Astrocyte (in vitro differentiated cells and primary cell): ENCODE measurements at regions not wholly inside any gene's neighbourhood (a gene's known extent, or its start where the extent isn't known, plus 50 kb on each side); places are given as distances from the start of the nearest gene placed in this dataset.

Experiments used
- DNase-seq: peaks from one replicate; pipeline ENCODE4 v3.0.0-alpha.2; 2010; ENCODE audit warnings: low read depth
- FAIRE-seq: peaks from 2 replicates; lab custom pipeline; 2011; peaks lifted over from hg19 to GRCh38; lab: Jason Lieb, UNC
- H2AFZ ChIP-seq: 2 replicates; pipeline ENCODE4 v1.6.0; 2012; ENCODE audit warnings: low read depth, low read length, inconsistent platforms
- H3K27ac ChIP-seq: 2 replicates; pipeline ENCODE4 v1.5.1; 2011; ENCODE audit warnings: low read depth, low read length, inconsistent platforms
- H3K27me3 ChIP-seq: 2 replicates; pipeline ENCODE4 v1.6.0; 2011; ENCODE audit warnings: low read length, inconsistent platforms; ENCODE audit not compliant: insufficient read depth
- H3K36me3 ChIP-seq: 2 replicates; pipeline ENCODE4 v1.5.1; 2011; ENCODE audit warnings: low read length, inconsistent platforms; ENCODE audit not compliant: insufficient read depth
- H3K4me1 ChIP-seq: 2 replicates; pipeline ENCODE4 v1.5.1; 2011; ENCODE audit warnings: low read length, inconsistent platforms; ENCODE audit not compliant: insufficient read depth
- H3K4me2 ChIP-seq: 2 replicates; pipeline ENCODE4 v1.6.0; 2012; ENCODE audit warnings: low read length, inconsistent platforms
- H3K4me3 ChIP-seq: 2 replicates; pipeline ENCODE4 v1.5.1; 2011; ENCODE audit warnings: low read depth, mild to moderate bottlenecking, low read length, inconsistent platforms; ENCODE audit not compliant: insufficient read depth
- H3K79me2 ChIP-seq: 2 replicates; pipeline ENCODE4 v1.6.0; 2012; ENCODE audit warnings: mild to moderate bottlenecking, low read length, inconsistent platforms; ENCODE audit not compliant: insufficient read depth
- H3K9ac ChIP-seq: 2 replicates; pipeline ENCODE4 v1.6.0; 2012; ENCODE audit warnings: mild to moderate bottlenecking, low read length, inconsistent platforms
- H3K9me3 ChIP-seq: 2 replicates; pipeline ENCODE4 v1.5.1; 2012; ENCODE audit warnings: low read depth, mild to moderate bottlenecking, low read length, inconsistent platforms; ENCODE audit not compliant: insufficient read depth
- H4K20me1 ChIP-seq: 2 replicates; pipeline ENCODE4 v1.6.0; 2012; ENCODE audit warnings: low read length, inconsistent platforms; ENCODE audit not compliant: insufficient read depth
- H3K27ac Mint-ChIP-seq: one replicate; pipeline ENCODE4 v1.8.0; 2021; ENCODE audit warnings: mild to moderate bottlenecking, mixed read lengths; ENCODE audit not compliant: unreplicated experiment
- H3K27me3 Mint-ChIP-seq: one replicate; pipeline ENCODE4 v1.8.0; 2021; ENCODE audit warnings: low read depth, mixed read lengths; ENCODE audit not compliant: unreplicated experiment
- H3K36me3 Mint-ChIP-seq: one replicate; pipeline ENCODE4 v1.8.0; 2021; ENCODE audit warnings: low read depth, mixed read lengths; ENCODE audit not compliant: unreplicated experiment
- H3K4me1 Mint-ChIP-seq: one replicate; pipeline ENCODE4 v1.8.0; 2021; ENCODE audit warnings: low read depth, mixed read lengths; ENCODE audit not compliant: unreplicated experiment
- H3K4me3 Mint-ChIP-seq: one replicate; pipeline ENCODE4 v1.8.0; 2021; ENCODE audit warnings: mild to moderate bottlenecking, moderate library complexity, mixed read lengths; ENCODE audit not compliant: unreplicated experiment
- H3K9me3 Mint-ChIP-seq: one replicate; pipeline ENCODE4 v1.8.0; 2021; ENCODE audit warnings: mild to moderate bottlenecking, mixed read lengths; ENCODE audit not compliant: unreplicated experiment
- EZH2 ChIP-seq: IDR thresholded peaks from 2 replicates; pipeline ENCODE4 v1.6.1; 2012; ENCODE audit warnings: mild to moderate bottlenecking, low read length, inconsistent platforms; ENCODE audit not compliant: insufficient read depth
- TF ChIP-seq, protein P1 (sequence below): IDR thresholded peaks from 2 replicates; pipeline ENCODE4 v1.5.1; 2011; ENCODE audit warnings: low read depth, mild to moderate bottlenecking, inconsistent platforms, low read length, moderate library complexity; ENCODE audit not compliant: insufficient read depth

- H3K79me2 ChIP-seq: no peaks in the 10 kb centered on the region
- H3K9ac ChIP-seq: no peak overlapping the region
- no peak for FAIRE-seq
- H3K27me3 ChIP-seq: peaks cover 7% of the 10 kb centered on the region
- no peaks in the 10 kb centered on the region for H3K9me3 ChIP-seq
- Mint-ChIP-seq H3K27ac (no peak overlapping the region), H3K4me3 (no peak overlapping the region), H3K36me3 (no peaks in the 10 kb centered on the region), H3K9me3 (peaks cover 4% of the 10 kb centered on the region), H3K27me3 (peaks cover 52% of the 10 kb centered on the region), H3K4me1 (peaks cover 5% of the 10 kb centered on the region)
- H2AFZ ChIP-seq: no peak overlapping the region
- H3K36me3 ChIP-seq: no peaks in the 10 kb centered on the region
- no peak overlapping the region for H3K4me3 ChIP-seq
- DNase-seq: no peak
- TF ChIP-seq, protein P1, sequence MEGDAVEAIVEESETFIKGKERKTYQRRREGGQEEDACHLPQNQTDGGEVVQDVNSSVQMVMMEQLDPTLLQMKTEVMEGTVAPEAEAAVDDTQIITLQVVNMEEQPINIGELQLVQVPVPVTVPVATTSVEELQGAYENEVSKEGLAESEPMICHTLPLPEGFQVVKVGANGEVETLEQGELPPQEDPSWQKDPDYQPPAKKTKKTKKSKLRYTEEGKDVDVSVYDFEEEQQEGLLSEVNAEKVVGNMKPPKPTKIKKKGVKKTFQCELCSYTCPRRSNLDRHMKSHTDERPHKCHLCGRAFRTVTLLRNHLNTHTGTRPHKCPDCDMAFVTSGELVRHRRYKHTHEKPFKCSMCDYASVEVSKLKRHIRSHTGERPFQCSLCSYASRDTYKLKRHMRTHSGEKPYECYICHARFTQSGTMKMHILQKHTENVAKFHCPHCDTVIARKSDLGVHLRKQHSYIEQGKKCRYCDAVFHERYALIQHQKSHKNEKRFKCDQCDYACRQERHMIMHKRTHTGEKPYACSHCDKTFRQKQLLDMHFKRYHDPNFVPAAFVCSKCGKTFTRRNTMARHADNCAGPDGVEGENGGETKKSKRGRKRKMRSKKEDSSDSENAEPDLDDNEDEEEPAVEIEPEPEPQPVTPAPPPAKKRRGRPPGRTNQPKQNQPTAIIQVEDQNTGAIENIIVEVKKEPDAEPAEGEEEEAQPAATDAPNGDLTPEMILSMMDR: no peak
- TF ChIP-seq EZH2: no peak
- H4K20me1 ChIP-seq: no peaks in the 10 kb centered on the region
- H3K4me2 ChIP-seq: no peak overlapping the region
- no peaks in the 10 kb centered on the region for H3K4me1 ChIP-seq
- H3K27ac ChIP-seq: no peak overlapping the region
Observed at GRCh38 chr2:205858275-205858674, 176.0 kb downstream of the NRP2 start.

- Histone ChIP-seq H3K9me3 (no peaks in the 10 kb centered on the region), H3K36me3 (no peaks in the 10 kb centered on the region), H3K4me2 (no peak overlapping the region), H3K27me3 (peaks cover 7% of the 10 kb centered on the region), H3K27ac (no peak overlapping the region), H4K20me1 (no peaks in the 10 kb centered on the region), H3K79me2 (no peaks in the 10 kb centered on the region), H3K9ac (no peak overlapping the region), H2AFZ (no peak overlapping the region), H3K4me1 (no peaks in the 10 kb centered on the region), H3K4me3 (no peak overlapping the region)
- DNase-seq (no peak), FAIRE-seq (no peak)
- peaks cover 5% of the 10 kb centered on the region for H3K4me1 Mint-ChIP-seq
- H3K9me3 Mint-ChIP-seq: peaks cover 4% of the 10 kb centered on the region
- no peak for TF ChIP-seq EZH2
- TF ChIP-seq, protein P1: no peak
- no peak overlapping the region for H3K27ac Mint-ChIP-seq
- H3K27me3 Mint-ChIP-seq: peaks cover 52% of the 10 kb centered on the region
- H3K36me3 Mint-ChIP-seq: no peaks in the 10 kb centered on the region
- H3K4me3 Mint-ChIP-seq: no peak overlapping the region
Observed at GRCh38 chr2:205857520-205858237, 175.4 kb downstream of the NRP2 start.

- TF ChIP-seq EZH2: no peak
- TF ChIP-seq, protein P1: no peak
- no peaks in the 10 kb centered on the region for H4K20me1 ChIP-seq
- DNase-seq: no peak
- Mint-ChIP-seq H3K4me3 (no peak overlapping the region), H3K27me3 (peaks cover 25% of the 10 kb centered on the region), H3K36me3 (no peaks in the 10 kb centered on the region), H3K9me3 (peaks cover 4% of the 10 kb centered on the region), H3K4me1 (peaks cover 8% of the 10 kb centered on the region), H3K27ac (no peak overlapping the region)
- no peak overlapping the region for H3K27ac ChIP-seq
- no peak overlapping the region for H2AFZ ChIP-seq
- H3K4me3 ChIP-seq: no peak overlapping the region
- no peak overlapping the region for H3K4me2 ChIP-seq
- H3K27me3 ChIP-seq: peaks cover 12% of the 10 kb centered on the region
- no peak overlapping the region for H3K9ac ChIP-seq
- FAIRE-seq: no peak
- no peaks in the 10 kb centered on the region for H3K79me2 ChIP-seq
- H3K9me3 ChIP-seq: no peaks in the 10 kb centered on the region
- H3K36me3 ChIP-seq: no peaks in the 10 kb centered on the region
- H3K4me1 ChIP-seq: no peaks in the 10 kb centered on the region
Observed at GRCh38 chr2:205852457-205852856, 170.2 kb downstream of the NRP2 start.
